Stimulated activated CD8-positive, alpha-beta memory T cell treated with anti-CD3 and anti-CD28 coated beads, Interleukin-12 subunit alpha, Interleukin-12 subunit beta, amount 100 ng/mL, for 4 hours (primary cell): ENCODE measurements at regions not wholly inside any gene's neighbourhood (a gene's known extent, or its start where the extent isn't known, plus 50 kb on each side); places are given as distances from the start of the nearest gene placed in this dataset.

Source experiments
- DNase-seq: peaks from one replicate; pipeline ENCODE4 v3.0.0-alpha.2; 2020; ENCODE audit warnings: low read depth

- no peak for DNase-seq
Observed at GRCh38 chr10:64209561-64209960, 688.4 kb downstream of the REEP3 start.

GRCh38 chr10:64210211-64210610 lies 689.0 kb downstream of the REEP3 start:
- DNase-seq: no peak

- DNase-seq: no peak
Observed at GRCh38 chr10:64211466-64211865, 690.3 kb downstream of the REEP3 start.

- no peak for DNase-seq
Observed at GRCh38 chr10:64215088-64215487, 693.9 kb downstream of the REEP3 start.

GRCh38 chr10:64219271-64220025 lies 698.2 kb downstream of the REEP3 start:
- no peak for DNase-seq

GRCh38 chr10:64234489-64234888 lies 713.3 kb downstream of the REEP3 start:
- no peak for DNase-seq

- no peak for DNase-seq
Observed at GRCh38 chr10:64257704-64258103, 736.5 kb downstream of the REEP3 start.

- DNase-seq: no peak
Observed at GRCh38 chr10:64261092-64261491, 739.9 kb downstream of the REEP3 start.

GRCh38 chr10:64261676-64262075 lies 740.5 kb downstream of the REEP3 start:
- DNase-seq: no peak

- DNase-seq: no peak
Observed at GRCh38 chr10:64265961-64266360, 744.8 kb downstream of the REEP3 start.

GRCh38 chr10:64271508-64271907 lies 750.3 kb downstream of the REEP3 start:
- no peak for DNase-seq

GRCh38 chr10:64271983-64272382 lies 750.8 kb downstream of the REEP3 start:
- DNase-seq: no peak

GRCh38 chr10:64275001-64275400 lies 753.8 kb downstream of the REEP3 start:
- no peak for DNase-seq

- no peak for DNase-seq
Observed at GRCh38 chr10:64275774-64276173, 754.6 kb downstream of the REEP3 start.

- no peak for DNase-seq
Observed at GRCh38 chr10:64277536-64277935, 756.3 kb downstream of the REEP3 start.

GRCh38 chr10:64283621-64284020 lies 762.4 kb downstream of the REEP3 start:
- DNase-seq: no peak

- DNase-seq: no peak
Observed at GRCh38 chr10:64286533-64286932, 765.3 kb downstream of the REEP3 start.

- no peak for DNase-seq
Observed at GRCh38 chr10:64288404-64288803, 767.2 kb downstream of the REEP3 start.

- DNase-seq: no peak
Observed at GRCh38 chr10:64303566-64303965, 782.4 kb downstream of the REEP3 start.

GRCh38 chr10:64306729-64307327 lies 785.6 kb downstream of the REEP3 start:
- DNase-seq: no peak

- DNase-seq: no peak
Observed at GRCh38 chr10:64312876-64313275, 791.7 kb downstream of the REEP3 start.

GRCh38 chr10:64313967-64314366 lies 792.8 kb downstream of the REEP3 start:
- no peak for DNase-seq

GRCh38 chr10:64316416-64316815 lies 795.2 kb downstream of the REEP3 start:
- no peak for DNase-seq

GRCh38 chr10:64316833-64317232 lies 795.6 kb downstream of the REEP3 start:
- no peak for DNase-seq
